H1 (cell line): ENCODE measurements at regions not wholly inside any gene's neighbourhood (a gene's known extent, or its start where the extent isn't known, plus 50 kb on each side); places are given as distances from the start of the nearest gene placed in this dataset.

Experiments used
- CTCF ChIA-PET: fragments of 300-600 bp; sonication (Branson Sonifier 250); formaldehyde crosslinking; loops from one replicate; lab custom pipeline; 2021; ENCODE audit not compliant: partially characterized antibody; lab: Charles Lee
- POLR2A ChIA-PET: fragments of 300-600 bp; sonication (Branson Sonifier 250); formaldehyde crosslinking; loops from one replicate; lab custom pipeline; 2021; ENCODE audit warnings: inconsistent platforms; ENCODE audit not compliant: partially characterized antibody; lab: Charles Lee
- DNase-seq, 2 experiments: peaks; one replicate each; pipeline versions ENCODE4 v3.0.0 to v3.0.0-alpha.2; 2010 to 2022; ENCODE audit warnings: low spot score in 2 of 2, low read depth in 1 of 2, mixed read lengths in 1 of 2
- FAIRE-seq: peaks from 2 replicates; lab custom pipeline; 2011; peaks lifted over from hg19 to GRCh38; lab: Jason Lieb, UNC
- H2AFZ ChIP-seq: 2 replicates; pipeline ENCODE4 v1.8.1; 2012; ENCODE audit warnings: low read length, inconsistent platforms
- H2AK5ac ChIP-seq: 2 replicates; pipeline ENCODE4 v1.6.1; 2013; ENCODE audit warnings: low read depth, low read length
- H2BK120ac ChIP-seq: replicated peaks from 2 replicates; pipeline ENCODE3; 2013; ENCODE audit warnings: low read depth, low read length, inconsistent platforms
- H2BK12ac ChIP-seq: 2 replicates; pipeline ENCODE4 v1.6.1; 2013; ENCODE audit warnings: low read depth, low read length
- H2BK15ac ChIP-seq: 2 replicates; pipeline ENCODE4 v1.6.1; 2013; ENCODE audit warnings: low read length
- H2BK20ac ChIP-seq: 2 replicates; pipeline ENCODE4 v1.6.1; 2013; ENCODE audit warnings: low read length
- H2BK5ac ChIP-seq: 2 replicates; pipeline ENCODE4 v1.6.1; 2013; ENCODE audit warnings: low read depth, low read length
- H3K14ac ChIP-seq: 2 replicates; pipeline ENCODE4 v1.6.1; 2013; ENCODE audit warnings: inconsistent platforms; ENCODE audit not compliant: insufficient read length
- H3K18ac ChIP-seq: 2 replicates; pipeline ENCODE4 v1.6.1; 2013; ENCODE audit warnings: low read length; ENCODE audit errors: extremely low read depth
- H3K23ac ChIP-seq: 2 replicates; pipeline ENCODE4 v1.6.1; 2013; ENCODE audit warnings: inconsistent platforms; ENCODE audit not compliant: insufficient read length
- H3K23me2 ChIP-seq: 2 replicates; pipeline ENCODE4 v1.6.1; 2013; ENCODE audit warnings: low read depth, low read length
- H3K27ac ChIP-seq: 2 replicates; pipeline ENCODE4 v1.6.1; 2011; ENCODE audit warnings: low read depth, low read length, inconsistent platforms
- H3K27me3 ChIP-seq, 4 experiments: replicated peaks in 1 of 4; 1 replicate in 1 of 4; 2 replicates in 3 of 4; pipeline versions ENCODE4 v1.6.1 to v1.8.1; 2011 to 2013; ENCODE audit warnings: low read length in 3 of 4, mild to moderate bottlenecking in 3 of 4, inconsistent platforms in 2 of 4, mixed read lengths in 2 of 4, moderate library complexity in 1 of 4; ENCODE audit not compliant: control insufficient read depth in 3 of 4, insufficient read depth in 3 of 4; ENCODE audit errors: extremely low read depth in 1 of 4
- H3K36me3 ChIP-seq, 4 experiments: 2 replicates each; pipeline versions ENCODE4 v1.6.1 to v1.8.1; 2011 to 2013; ENCODE audit warnings: mild to moderate bottlenecking in 4 of 4, low read length in 3 of 4, moderate library complexity in 2 of 4, control low read depth in 1 of 4, inconsistent platforms in 1 of 4; ENCODE audit not compliant: insufficient read depth in 4 of 4, control insufficient read depth in 2 of 4
- H3K4ac ChIP-seq: replicated peaks from 2 replicates; pipeline ENCODE3; 2013; ENCODE audit warnings: low read length, low read depth, mixed read lengths, inconsistent platforms; ENCODE audit not compliant: insufficient read length
- H3K4me1 ChIP-seq, 4 experiments: replicated peaks in 1 of 4; 1 replicate in 1 of 4; 2 replicates in 3 of 4; pipeline versions ENCODE4 v1.6.1 to v1.8.1; 2011 to 2013; ENCODE audit warnings: low read length in 3 of 4, inconsistent platforms in 2 of 4, mixed read lengths in 1 of 4; ENCODE audit not compliant: insufficient read depth in 4 of 4, control insufficient read depth in 3 of 4
- H3K4me2 ChIP-seq, 2 experiments: 2 replicates each; pipeline versions ENCODE4 v1.6.1 to v1.8.1; 2011 to 2013; ENCODE audit warnings: low read depth in 2 of 2, low read length in 2 of 2, control low read depth in 1 of 2, inconsistent platforms in 1 of 2, mild to moderate bottlenecking in 1 of 2; ENCODE audit not compliant: insufficient read depth in 1 of 2
- H3K4me3 ChIP-seq, 4 experiments: fragments of 200-600, 300-600 bp in 1 of 4; sonication (generic), shearing (Covaris generic), sonication (Bioruptor Twin) in 1 of 4; 2 replicates each; pipeline versions ENCODE4 v1.5.1 to v1.8.1; 2011 to 2016; ENCODE audit warnings: low read length in 4 of 4, low read depth in 3 of 4, control low read depth in 2 of 4, inconsistent platforms in 2 of 4, mild to moderate bottlenecking in 2 of 4, mixed read lengths in 1 of 4, moderate library complexity in 1 of 4; ENCODE audit not compliant: insufficient read depth in 2 of 4; ENCODE audit errors: extremely low read depth in 1 of 4
- H3K56ac ChIP-seq: replicated peaks from 2 replicates; pipeline ENCODE3; 2013; ENCODE audit warnings: low read depth, mild to moderate bottlenecking, mixed read lengths, low read length, inconsistent platforms; ENCODE audit not compliant: insufficient read length
- H3K79me1 ChIP-seq: 2 replicates; pipeline ENCODE4 v1.6.1; 2013; ENCODE audit warnings: low read depth, low read length, control low read depth
- H3K79me2 ChIP-seq, 2 experiments: 2 replicates each; pipeline versions ENCODE4 v1.6.1 to v1.8.1; 2012 to 2013; ENCODE audit warnings: low read length in 2 of 2, mild to moderate bottlenecking in 2 of 2, inconsistent platforms in 1 of 2; ENCODE audit not compliant: insufficient read depth in 2 of 2, control insufficient read depth in 1 of 2
- H3K9ac ChIP-seq, 4 experiments: replicated peaks in 1 of 4; 1 replicate in 1 of 4; 2 replicates in 3 of 4; pipeline versions ENCODE4 v1.6.1 to v1.8.1; 2011 to 2013; ENCODE audit warnings: low read depth in 3 of 4, low read length in 3 of 4, control low read depth in 2 of 4, mild to moderate bottlenecking in 2 of 4, moderate library complexity in 2 of 4, inconsistent platforms in 1 of 4; ENCODE audit errors: extremely low read depth in 1 of 4
- H3K9me3 ChIP-seq, 2 experiments: 2 replicates each; pipeline versions ENCODE4 v1.6.1 to v1.8.1; 2012 to 2013; ENCODE audit warnings: mild to moderate bottlenecking in 2 of 2, moderate library complexity in 2 of 2, control low read depth in 1 of 2, inconsistent platforms in 1 of 2, low read depth in 1 of 2, low read length in 1 of 2, mixed read lengths in 1 of 2; ENCODE audit not compliant: insufficient read depth in 2 of 2
- H4K20me1 ChIP-seq, 2 experiments: replicated peaks in 1 of 2; 2 replicates each; pipeline versions ENCODE3 to v1.8.1; 2011 to 2013; ENCODE audit warnings: inconsistent platforms in 2 of 2, low read length in 2 of 2, mild to moderate bottlenecking in 1 of 2; ENCODE audit not compliant: insufficient read depth in 2 of 2, control insufficient read depth in 1 of 2
- H4K5ac ChIP-seq: 2 replicates; pipeline ENCODE4 v1.6.1; 2013; ENCODE audit warnings: low read length, low read depth, mixed read lengths, inconsistent platforms; ENCODE audit not compliant: insufficient read length
- H4K8ac ChIP-seq: 2 replicates; pipeline ENCODE4 v1.8.0; 2013; ENCODE audit warnings: mild to moderate bottlenecking, moderate library complexity, low read length, inconsistent platforms; ENCODE audit not compliant: insufficient read depth; ENCODE audit errors: extremely low read depth
- H4K91ac ChIP-seq: replicated peaks from 2 replicates; pipeline ENCODE3; 2013; ENCODE audit warnings: low read length, mixed read lengths, inconsistent platforms; ENCODE audit not compliant: insufficient read length
- CTBP2 ChIP-seq: IDR thresholded peaks from 2 replicates; pipeline ENCODE4 v1.7.0; 2011; ENCODE audit warnings: borderline replicate concordance, mild to moderate bottlenecking, moderate library complexity, mixed read lengths, low read length; ENCODE audit not compliant: insufficient read depth, insufficient read length
- GABPA ChIP-seq: IDR thresholded peaks from 2 replicates; pipeline ENCODE4 v1.6.1; 2011; ENCODE audit warnings: mild to moderate bottlenecking, low read length, moderate library complexity, borderline replicate concordance; ENCODE audit not compliant: insufficient read depth
- KDM4A ChIP-seq: IDR thresholded peaks from one replicate; pipeline ENCODE4 v1.7.1; 2012; ENCODE audit warnings: low read depth, mild to moderate bottlenecking, moderate library complexity, low read length, inconsistent platforms; ENCODE audit not compliant: severe bottlenecking
- KDM5A ChIP-seq: fragments of 200-600 bp; IDR thresholded peaks from 2 replicates; pipeline ENCODE4 v1.7.1; 2012; ENCODE audit warnings: mild to moderate bottlenecking, low read length, inconsistent platforms, mixed read lengths
- POU5F1 ChIP-seq: IDR thresholded peaks from 2 replicates; pipeline ENCODE4 v1.6.1; 2011; ENCODE audit warnings: low read depth, mild to moderate bottlenecking, low read length, moderate library complexity
- RNF2 ChIP-seq: fragments of 200-900, 300-1000 bp; sonication (generic); IDR thresholded peaks from 2 replicates; pipeline ENCODE4 v1.7.1; 2016; ENCODE audit warnings: borderline replicate concordance, low read depth, mild to moderate bottlenecking, antibody characterized with exemption, low read length; ENCODE audit not compliant: poor library complexity, severe bottlenecking; ENCODE audit errors: missing control alignments
- RXRA ChIP-seq: IDR thresholded peaks from 2 replicates; pipeline ENCODE4 v1.6.1; 2011; ENCODE audit warnings: low read depth, mild to moderate bottlenecking, low read length, moderate library complexity; ENCODE audit not compliant: insufficient read depth
- SIN3A ChIP-seq, 2 experiments: IDR thresholded peaks in 1 of 2; conservative IDR thresholded peaks in 1 of 2; 2 replicates each; pipeline ENCODE4 v1.6.1; 2011 to 2012; ENCODE audit warnings: low read length in 2 of 2, improper control_type of control experiment in 1 of 2, low read depth in 1 of 2, mild to moderate bottlenecking in 1 of 2
- SUZ12 ChIP-seq: fragments of 200-600 bp; sonication (generic); IDR thresholded peaks from 2 replicates; pipeline ENCODE4 v1.6.1; 2012; ENCODE audit warnings: mild to moderate bottlenecking, inconsistent platforms, low read length, moderate library complexity, mixed read lengths
- TCF12 ChIP-seq: IDR thresholded peaks from 2 replicates; pipeline ENCODE4 v1.6.1; 2011; ENCODE audit warnings: low read depth, mild to moderate bottlenecking, low read length
- WGBS, 2 experiments: shearing (Covaris generic) in 1 of 2; methylation state at CpG; one replicate each; pipeline versions ENCODE4 v1.1.6 to v1.1.7; 2013 to 2015; ENCODE audit warnings: low lambda C conversion rate in 2 of 2, mixed read lengths in 2 of 2, inconsistent platforms in 1 of 2, low coverage in 1 of 2, missing lambda C conversion rate in 1 of 2; ENCODE audit not compliant: insufficient replicate concordance in 2 of 2, insufficient coverage in 1 of 2, insufficient read length in 1 of 2; ENCODE audit errors: extremely low coverage in 1 of 2, missing lambda C conversion rate in 1 of 2; 5-methylcytosine and 5-hydroxymethylcytosine counted together
- TF ChIP-seq, protein P1 (sequence below), 3 experiments: IDR thresholded peaks; 1 replicate in 2 of 3; 2 replicates in 1 of 3; pipeline versions ENCODE4 v1.5.1 to v1.6.1; 2011; ENCODE audit warnings: low read length in 3 of 3, mild to moderate bottlenecking in 3 of 3, inconsistent platforms in 2 of 3, low read depth in 1 of 3, moderate library complexity in 1 of 3; ENCODE audit not compliant: insufficient read depth in 1 of 3; ENCODE audit errors: control extremely low read depth in 1 of 3

DNA sequence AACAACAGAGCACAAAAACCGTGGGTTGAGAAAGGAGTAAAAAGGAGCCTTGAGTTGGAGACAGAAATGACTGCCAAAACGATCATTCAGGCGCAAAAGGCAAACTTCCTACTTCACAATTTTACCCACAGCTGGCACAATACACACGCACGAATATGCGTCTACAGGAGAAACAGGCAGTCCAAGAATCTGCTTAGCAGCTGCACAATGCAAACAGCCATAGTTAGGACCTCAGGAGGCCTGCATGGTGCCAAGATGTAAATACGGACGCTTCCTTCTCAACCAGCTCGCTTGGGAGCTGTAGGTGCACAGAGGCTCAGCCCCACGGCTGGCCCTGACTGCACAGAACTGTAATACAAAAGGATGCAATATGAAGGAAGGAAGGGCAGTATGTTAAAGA lies 250.1 kb upstream of the CAND1 start:
- Histone ChIP-seq H2AFZ (no peak overlapping the region), H3K23ac (no peak overlapping the region), H3K79me1 (no peaks in the 10 kb centered on the region), H3K4ac (no peak overlapping the region), H3K79me2 (no peaks in the 10 kb centered on the region), H3K4me2 (peak overlapping the region; percentile 9 to 39; a peak in 2 of 4 replicates), H2BK5ac (0 out of 2 replicates have a peak overlapping the region, but pooled peaks have one; percentile 5), H3K18ac (no peak overlapping the region), H2BK12ac (no peak overlapping the region), H3K4me3 (no peak overlapping the region), H3K4me1 (peaks cover 0 to 9% (median 6%) of the 10 kb centered on the region in 4 experiments; a peak in 4 of 7 replicates), H2BK15ac (no peak overlapping the region), H4K91ac (no peak overlapping the region), H3K56ac (no peak overlapping the region), H3K27me3 (no peaks in the 10 kb centered on the region), H2BK120ac (no peak overlapping the region), H3K23me2 (no peaks in the 10 kb centered on the region), H3K27ac (no peak overlapping the region), H3K9me3 (no peaks in the 10 kb centered on the region), H4K20me1 (no peaks in the 10 kb centered on the region), H4K8ac (no peak overlapping the region), H4K5ac (no peak overlapping the region), H2BK20ac (no peak overlapping the region), H3K14ac (no peak overlapping the region), H3K9ac (no peak overlapping the region), H3K36me3 (no peaks in the 10 kb centered on the region), H2AK5ac (no peak overlapping the region)
- DNase-seq = no peak
- ChIA-PET CTCF (interaction anchor here (0.8 to 3.7 kb wide), 15 partner anchors 8 to 319 kb away, joined by 3 to 23 read pairs (median 4); no protein-coding TSS in a partner anchor), POLR2A (no interaction called here)
- 68% methylated on average over 10 of the region's 10 CpGs; no CpG with 5 or more reads in 1 of the 2 experiments for WGBS, 2 experiments
- no peak for FAIRE-seq
- no peak for TF ChIP-seq GABPA
- TF ChIP-seq KDM5A = no peak
- no peak for TF ChIP-seq RXRA
- TF ChIP-seq CTBP2 = no peak
- no peak for TF ChIP-seq SUZ12
- TF ChIP-seq, protein P1, sequence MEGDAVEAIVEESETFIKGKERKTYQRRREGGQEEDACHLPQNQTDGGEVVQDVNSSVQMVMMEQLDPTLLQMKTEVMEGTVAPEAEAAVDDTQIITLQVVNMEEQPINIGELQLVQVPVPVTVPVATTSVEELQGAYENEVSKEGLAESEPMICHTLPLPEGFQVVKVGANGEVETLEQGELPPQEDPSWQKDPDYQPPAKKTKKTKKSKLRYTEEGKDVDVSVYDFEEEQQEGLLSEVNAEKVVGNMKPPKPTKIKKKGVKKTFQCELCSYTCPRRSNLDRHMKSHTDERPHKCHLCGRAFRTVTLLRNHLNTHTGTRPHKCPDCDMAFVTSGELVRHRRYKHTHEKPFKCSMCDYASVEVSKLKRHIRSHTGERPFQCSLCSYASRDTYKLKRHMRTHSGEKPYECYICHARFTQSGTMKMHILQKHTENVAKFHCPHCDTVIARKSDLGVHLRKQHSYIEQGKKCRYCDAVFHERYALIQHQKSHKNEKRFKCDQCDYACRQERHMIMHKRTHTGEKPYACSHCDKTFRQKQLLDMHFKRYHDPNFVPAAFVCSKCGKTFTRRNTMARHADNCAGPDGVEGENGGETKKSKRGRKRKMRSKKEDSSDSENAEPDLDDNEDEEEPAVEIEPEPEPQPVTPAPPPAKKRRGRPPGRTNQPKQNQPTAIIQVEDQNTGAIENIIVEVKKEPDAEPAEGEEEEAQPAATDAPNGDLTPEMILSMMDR (IDR thresholded peaks at IDR 0.05; ENCODE audit: control extremely low read depth in 1 of 3, insufficient read depth in 1 of 3, low read depth in 1 of 3, low read length in 3 of 3) = no peak
- no peak for TF ChIP-seq POU5F1
- no peak for TF ChIP-seq SIN3A (conservative IDR thresholded peaks at IDR 0.05 in 1 of 2, IDR thresholded peaks at IDR 0.05 in 1 of 2; ENCODE audit: low read depth in 1 of 2, low read length in 2 of 2)
- no peak for TF ChIP-seq RNF2
- no peak for TF ChIP-seq TCF12
- TF ChIP-seq KDM4A = no peak
